ENCODE measurements at regions not wholly inside any gene's neighbourhood (a gene's known extent, or its start where the extent isn't known, plus 50 kb on each side); places are given as distances from the start of the nearest gene placed in this dataset.

GRCh38 chr20:22403632-22404361 lies 180.6 kb downstream of the FOXA2 start:
- no peak for DNase-seq

- DNase-seq: no peak
Measured at GRCh38 chr20:22403022-22403631, 181.2 kb downstream of the FOXA2 start.

DNA sequence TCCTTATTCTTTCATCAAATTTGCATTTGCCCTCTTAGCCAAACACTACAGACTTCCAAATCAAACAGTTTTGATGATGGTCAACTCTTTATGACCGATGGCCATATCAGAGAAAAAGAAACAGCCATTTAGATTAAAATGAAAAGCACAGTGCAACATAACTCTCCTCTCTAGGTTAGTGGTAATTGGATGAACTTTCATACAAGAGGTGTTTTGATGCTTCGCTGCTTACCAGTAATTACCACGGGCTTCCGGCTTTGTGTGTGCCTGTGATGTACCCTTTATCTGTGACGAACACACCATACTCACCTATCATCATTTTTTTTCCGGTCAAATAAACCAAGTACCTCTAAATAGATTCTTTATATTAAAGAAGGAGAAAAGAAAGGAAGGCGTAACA lies 181.8 kb downstream of the FOXA2 start:
- no peak for DNase-seq

DNA sequence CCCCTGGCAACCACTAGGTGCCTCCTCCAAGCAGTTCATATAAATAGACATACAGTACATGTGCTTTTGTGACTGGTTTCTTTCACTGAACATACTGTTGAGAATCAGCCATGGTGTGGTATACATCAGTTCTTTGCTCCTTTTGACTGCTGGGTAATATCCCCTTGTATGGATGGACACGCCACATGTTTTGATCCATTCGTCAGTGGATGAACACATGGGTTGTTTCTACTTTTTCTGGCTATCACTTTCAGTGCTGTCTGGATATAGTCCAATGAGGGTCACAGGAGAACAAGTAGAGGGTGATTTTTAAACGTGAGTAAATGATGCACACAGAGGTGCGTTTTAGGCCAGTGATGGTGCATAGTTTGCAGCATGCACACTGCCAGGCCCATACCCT lies 183.9 kb downstream of the FOXA2 start:
- DNase-seq: no peak

DNA sequence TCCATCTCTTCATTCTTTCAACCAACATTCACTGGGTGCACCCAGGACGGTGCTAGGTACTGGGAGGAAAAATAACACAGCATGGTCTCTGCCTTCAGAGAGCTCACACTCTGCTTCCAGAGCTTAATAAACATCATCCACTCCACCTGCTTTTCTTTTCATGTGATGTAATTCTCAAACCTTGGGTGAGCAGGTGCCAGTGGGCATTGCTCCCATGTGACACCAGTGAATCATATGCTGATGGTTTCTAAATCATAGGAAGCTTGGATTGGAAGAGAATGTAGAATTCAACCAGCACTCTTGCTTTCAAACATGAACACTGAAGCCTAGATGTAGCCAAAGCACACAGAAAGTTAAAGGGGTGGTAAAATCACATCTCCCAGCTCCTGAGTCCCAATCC lies 189.8 kb downstream of the FOXA2 start:
- no peak for DNase-seq

- DNase-seq: no peak
Measured at GRCh38 chr20:22390543-22390903, 193.8 kb downstream of the FOXA2 start.

- DNase-seq: no peak
Measured at GRCh38 chr20:22389836-22390542, 194.4 kb downstream of the FOXA2 start.

DNA sequence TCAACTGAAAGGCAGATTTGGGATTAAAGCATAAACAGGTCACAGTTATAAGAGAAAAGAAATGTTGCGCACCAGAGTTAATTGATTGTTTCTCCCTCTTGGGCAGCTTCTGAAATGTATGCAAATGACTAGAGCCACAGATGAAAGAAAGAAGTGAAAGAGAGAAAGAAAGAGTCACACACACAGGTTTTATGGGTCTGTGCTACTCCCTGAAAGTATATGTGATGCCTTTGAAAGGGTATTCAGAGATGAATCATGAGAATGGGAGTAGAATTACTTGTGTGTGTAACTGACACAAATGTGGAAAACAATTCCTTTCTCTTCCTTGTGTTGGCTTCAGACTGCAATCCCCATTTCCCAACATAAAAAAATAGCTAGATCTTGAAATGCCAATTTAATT lies 196.9 kb downstream of the FOXA2 start:
- DNase-seq: no peak

GRCh38 chr20:22386306-22386623 lies 198.1 kb downstream of the FOXA2 start:
- DNase-seq: no peak

DNA sequence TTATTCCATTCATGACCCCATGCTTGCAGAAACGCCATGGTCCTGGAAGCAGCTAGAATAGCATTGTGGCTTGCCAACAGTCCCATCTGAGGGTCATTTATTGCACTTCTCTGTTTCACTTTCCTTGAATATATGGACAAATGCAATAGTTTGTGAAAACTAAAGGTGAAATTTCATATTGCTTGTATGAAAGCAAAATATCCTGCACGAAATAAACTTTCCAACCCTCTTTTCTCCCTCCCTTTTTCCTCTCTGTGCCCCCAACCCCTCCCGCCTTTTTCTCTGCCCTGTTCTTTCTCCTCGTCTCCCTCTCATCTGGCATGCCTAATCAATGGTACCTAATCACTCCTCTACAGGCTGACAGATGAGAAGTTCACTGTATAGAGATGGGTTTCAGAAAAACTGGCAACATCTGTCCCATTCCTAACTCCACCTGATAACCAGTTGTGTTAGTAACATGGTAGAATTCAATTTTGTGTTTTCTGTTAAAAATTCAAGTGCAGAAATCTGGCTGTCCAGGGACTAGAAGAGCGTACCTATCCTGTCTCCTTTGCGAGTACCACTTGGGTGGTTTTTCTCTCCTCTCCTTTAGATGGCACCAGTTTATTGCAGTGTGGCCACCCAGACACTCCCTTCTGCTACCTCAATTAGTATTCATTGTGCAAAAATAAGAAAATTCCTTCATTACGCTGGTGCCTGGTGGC lies 198.6 kb downstream of the FOXA2 start:
- no peak for DNase-seq

- DNase-seq: no peak
Measured at GRCh38 chr20:22384978-22385377, 199.4 kb downstream of the FOXA2 start.

GRCh38 chr20:22383156-22383555 lies 201.2 kb downstream of the FOXA2 start:
- DNase-seq: no peak

GRCh38 chr20:22382742-22383141 lies 201.6 kb downstream of the FOXA2 start:
- DNase-seq: no peak

DNA sequence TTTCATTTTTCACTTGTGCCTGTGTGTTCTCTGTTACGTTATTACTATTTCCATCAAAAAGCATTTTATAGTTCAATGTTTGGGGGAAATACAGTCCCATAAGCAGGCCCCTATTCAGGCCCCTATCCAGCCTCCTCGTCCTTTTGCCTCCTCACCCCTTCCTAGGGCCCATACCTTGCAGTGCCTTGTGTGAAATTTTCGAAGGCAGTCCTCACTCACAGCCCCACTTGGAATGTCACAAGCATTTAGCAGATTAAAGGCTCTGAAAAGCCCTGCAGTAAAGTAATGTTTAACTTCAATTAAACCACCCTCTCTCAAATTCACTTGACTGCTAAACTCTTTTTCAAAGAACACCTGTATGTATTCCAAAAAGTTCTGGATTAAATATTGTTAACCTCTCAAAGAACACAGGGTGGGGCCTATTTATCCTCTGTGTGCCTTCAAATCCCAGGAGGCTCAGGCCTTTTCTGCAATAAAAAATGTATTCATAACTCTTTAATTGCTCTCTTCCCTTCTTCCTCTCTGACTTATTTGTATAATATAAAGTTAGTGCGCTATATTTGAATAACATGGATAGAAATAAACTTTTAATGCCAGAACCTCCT lies 202.5 kb downstream of the FOXA2 start:
- DNase-seq: no peak

GRCh38 chr20:22379472-22379871 lies 204.9 kb downstream of the FOXA2 start:
- DNase-seq: no peak

GRCh38 chr20:22374678-22375590 lies 209.4 kb downstream of the FOXA2 start:
- DNase-seq: no peak

GRCh38 chr20:22374066-22374465 lies 210.3 kb downstream of the FOXA2 start:
- DNase-seq: no peak

DNA sequence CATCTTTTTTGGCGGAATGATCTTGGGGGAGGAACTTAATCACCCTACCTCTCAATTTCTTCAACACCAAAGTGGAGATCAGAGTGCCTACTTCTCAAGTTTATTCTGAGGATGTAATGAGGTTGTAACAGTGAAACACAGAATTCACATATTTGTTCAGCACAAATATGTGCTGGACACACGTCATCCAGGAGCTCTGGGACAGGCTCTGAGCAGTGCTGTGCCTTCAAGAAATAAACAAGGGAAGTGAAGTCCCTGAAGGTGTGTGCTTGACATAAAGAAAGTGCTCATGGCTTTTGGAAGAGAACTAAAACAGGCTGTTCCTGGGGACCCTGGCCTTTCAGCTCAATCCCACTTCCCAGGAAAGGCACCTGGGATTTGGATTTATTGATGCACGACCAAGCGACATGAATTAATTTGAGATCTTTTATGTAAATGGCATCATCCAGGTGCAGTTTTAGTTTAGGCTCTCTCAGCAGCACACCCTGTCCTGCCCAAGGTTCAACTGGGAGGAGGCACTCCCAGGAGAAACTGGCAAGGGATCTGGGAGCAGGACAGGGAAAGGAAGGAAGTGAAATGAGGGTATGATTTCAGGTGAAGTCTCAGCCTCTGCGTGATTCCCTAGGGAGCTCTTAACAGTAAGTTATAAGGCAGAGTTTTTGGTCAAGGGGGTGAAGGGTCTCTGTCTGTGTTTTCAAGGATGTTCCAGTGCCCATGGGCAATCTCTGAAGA lies 211.0 kb downstream of the FOXA2 start:
- DNase-seq: no peak

DNA sequence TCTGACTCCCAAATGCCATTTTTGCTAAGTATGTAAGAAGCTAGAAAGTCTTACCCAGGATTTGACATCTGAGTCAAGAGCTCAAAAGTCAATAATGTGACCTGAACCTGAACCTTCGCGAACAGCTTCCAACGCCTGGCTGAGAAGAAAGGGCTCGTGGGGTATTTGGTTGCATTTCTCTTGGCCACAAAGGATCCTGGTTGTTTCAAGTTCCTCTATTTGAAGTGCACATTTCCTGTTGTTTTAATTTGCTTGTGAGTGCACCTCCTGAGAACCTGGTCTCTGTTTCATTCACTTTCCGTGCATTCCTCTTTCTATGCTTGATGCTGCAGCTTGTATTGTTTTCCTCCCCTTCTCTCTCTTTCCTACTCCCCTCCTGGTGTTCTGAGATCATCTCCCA lies 212.5 kb downstream of the FOXA2 start:
- DNase-seq: no peak

GRCh38 chr20:22370137-22370536 lies 214.2 kb downstream of the FOXA2 start:
- DNase-seq: no peak

- DNase-seq: no peak
Measured at GRCh38 chr20:22369100-22369499, 215.3 kb downstream of the FOXA2 start.

- no peak for DNase-seq
Measured at GRCh38 chr20:22368235-22368634, 216.1 kb downstream of the FOXA2 start.

Measured in NK-92 treated with Interleukin-12 subunit alpha and Interleukin-12 subunit beta, amount 100 ng/mL, for 24 hours (cell line).